HG03066 (cell line): ENCODE measurements at regions not wholly inside any gene's neighbourhood (a gene's known extent, or its start where the extent isn't known, plus 50 kb on each side); places are given as distances from the start of the nearest gene placed in this dataset.

Source experiments
- ATAC-seq: cut with Tn5 transposase; IDR thresholded peaks from one replicate; pipeline ENCODE4 v1.9.1; 2021; ENCODE audit warnings: low read depth; ENCODE audit not compliant: unreplicated experiment

DNA sequence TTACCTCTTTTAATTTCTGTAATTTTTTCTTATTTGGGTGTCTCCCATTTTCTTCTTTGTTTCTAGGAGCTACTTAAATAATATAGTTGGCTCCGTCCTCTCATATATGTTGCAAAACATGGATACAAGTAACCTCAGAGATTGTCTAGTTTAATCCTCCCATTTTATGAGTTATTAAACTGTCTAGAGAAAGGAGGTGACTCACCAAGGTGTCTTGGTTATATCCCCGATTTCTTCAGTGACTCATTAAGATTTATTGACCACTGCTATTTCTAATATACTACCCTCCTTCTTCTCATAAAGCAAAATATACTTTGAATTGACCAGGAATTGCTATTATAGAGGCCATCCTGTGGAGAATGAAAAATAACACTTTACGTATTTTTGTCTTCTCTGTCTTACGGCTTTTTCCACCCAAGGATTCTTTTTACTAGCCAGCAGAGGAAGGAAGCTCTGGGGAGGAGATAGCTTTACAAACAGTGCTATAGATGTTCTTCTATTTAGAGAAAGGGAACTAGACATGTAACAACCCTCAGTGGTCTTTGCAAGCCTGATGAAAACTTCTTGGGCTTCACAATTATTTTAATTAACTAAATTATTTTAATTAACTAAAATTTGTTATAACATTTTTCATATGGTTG is 300.4 kb upstream of the TNP1 start:
- no peak for ATAC-seq

DNA sequence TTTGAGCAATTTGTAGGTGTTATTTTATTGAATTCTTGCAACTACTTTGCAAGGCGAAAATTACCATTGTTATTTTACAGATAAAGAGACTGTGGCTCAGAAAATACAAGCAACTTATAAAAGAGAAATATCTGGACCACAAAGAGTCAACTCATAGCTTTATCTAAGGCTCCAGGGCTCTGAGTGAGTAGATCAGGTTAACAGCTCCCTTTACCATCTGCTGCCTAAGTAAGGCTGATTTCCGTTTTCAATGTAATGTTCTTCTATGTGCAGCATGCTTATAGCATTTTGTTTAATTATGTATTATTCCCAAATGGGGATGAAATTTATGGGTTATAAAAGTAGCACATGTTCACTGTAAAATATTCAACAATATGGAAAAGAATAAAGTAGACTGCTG is 299.1 kb upstream of the TNP1 start:
- ATAC-seq, result no peak

DNA sequence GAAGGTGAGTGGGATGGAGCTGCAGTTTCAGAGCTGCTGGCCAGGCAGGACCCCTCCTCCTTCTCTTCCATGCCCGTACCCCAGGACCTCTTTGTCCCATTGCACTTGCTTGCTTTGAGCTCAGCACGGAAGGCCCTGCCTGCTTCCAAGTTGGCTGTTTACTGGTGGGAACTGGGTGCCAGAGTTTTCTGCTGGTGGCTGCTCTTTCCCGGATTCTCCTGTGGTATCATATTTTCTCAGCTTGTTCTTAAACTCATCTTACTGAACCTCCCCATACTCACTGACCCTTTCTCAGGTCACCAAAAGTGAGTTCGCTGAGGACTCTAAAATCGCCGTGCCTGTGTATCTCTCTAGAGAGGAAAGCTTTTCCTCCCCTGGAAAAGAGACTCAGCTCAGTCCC is 297.7 kb upstream of the TNP1 start:
- no peak for ATAC-seq

DNA sequence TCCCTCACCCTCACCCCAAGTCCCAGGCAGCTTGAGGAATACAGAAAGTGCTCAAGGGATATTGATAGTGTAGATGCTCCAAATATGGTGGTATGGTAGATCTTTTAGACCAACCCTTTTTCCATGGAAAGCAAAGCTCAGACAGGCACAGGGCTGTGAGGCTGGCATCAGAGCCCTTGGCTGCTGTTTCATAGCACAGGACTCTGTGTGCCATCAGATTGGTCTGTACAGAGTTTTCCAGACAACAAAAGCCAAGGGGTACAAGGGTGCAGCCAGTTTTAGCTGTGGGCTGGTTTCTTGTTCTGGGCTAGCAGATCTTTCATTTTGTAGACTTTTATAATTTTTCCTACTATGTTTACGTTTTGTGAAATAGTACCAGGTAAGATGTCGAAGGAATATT is 296.9 kb upstream of the TNP1 start:
- ATAC-seq, result no peak

DNA sequence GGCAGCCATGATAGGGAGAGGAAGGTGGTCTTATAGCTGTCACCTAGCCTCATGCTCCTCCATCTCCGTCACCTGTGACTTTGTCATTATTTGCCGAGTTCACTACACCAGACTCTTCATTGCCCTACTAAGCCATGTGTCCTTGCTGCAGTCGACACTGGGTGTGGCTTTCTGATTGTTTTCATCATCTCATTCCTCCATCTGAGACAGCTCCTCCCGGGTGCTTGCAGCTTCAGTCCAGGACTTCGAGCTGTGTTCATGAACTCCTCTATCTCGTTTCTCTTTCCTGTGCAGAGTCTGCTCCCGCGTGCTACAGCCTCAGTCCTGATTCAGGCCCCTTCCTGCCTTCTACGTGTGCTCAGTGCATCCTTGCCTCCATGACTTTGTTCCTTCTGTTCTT is 295.1 kb upstream of the TNP1 start:
- ATAC-seq, result no peak

DNA sequence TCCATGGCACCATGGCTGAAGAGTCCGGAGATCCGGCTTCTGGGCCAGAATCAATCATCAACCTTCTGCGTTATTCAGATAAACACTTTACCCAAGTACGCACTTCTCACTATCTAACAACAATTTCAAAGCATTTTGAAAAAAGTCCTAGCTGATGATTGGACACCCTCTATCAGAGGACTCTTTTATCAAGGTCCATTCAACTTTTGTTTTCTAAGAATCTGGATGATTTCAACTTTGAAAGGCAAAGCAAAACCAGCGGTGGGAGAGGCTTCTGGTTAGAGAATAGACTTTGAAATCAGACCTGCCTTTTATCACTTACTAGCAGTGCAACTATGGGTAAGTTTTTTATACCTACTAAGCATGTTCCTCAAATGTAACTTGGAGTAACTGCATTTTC is 293.6 kb upstream of the TNP1 start:
- no peak for ATAC-seq

DNA sequence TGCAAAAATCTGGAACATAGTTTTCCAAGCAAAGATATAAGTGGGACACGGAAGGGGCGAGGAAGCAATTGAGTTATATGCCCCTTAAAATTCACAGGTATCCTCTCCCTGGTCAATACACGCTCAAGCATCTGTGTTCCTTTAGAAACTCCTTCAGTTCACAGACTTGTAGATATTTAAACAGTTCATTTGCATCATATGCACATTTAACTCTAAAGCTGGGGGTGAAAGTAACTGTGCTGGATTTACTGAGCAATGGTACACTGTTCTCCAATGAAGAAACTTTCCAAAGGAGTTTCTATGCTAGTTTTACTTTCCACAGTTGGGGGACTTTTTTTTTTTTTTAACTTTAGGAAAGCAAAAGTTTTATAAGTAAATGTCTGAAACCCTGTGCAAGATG is 293.0 kb upstream of the TNP1 start:
- ATAC-seq, result no peak

DNA sequence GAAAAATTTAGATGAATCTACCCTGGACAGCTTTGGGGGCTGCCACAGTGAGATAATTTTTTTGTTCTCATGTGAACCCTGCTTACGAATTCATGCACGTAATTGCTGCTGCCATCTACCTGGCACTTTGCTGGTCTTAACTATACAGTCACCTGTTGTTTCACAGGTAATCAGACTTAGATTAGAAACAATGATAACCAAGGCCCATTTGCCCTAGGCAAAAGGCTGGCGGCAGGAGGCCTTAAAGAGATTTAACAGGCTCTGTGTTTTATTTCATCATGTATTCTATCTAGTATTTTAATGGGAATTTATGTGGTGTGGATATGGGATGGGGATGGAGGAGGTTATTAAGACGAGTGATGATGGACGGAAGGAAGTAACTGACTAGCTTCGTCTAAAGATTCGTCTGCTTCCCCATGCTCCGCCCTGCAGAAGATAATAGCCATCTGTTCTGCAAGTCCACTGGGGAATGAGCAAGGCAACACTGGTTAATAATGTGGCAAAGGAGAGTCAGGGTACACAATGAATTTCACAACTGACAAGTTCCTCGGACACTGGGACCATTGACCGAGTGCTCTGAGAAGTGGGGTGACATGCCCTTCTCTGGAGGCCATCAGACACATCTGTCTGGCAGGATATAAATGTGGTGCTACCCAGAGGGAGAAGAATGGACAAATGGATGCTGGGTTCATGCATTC is 291.8 kb upstream of the TNP1 start:
- ATAC-seq, result no peak

DNA sequence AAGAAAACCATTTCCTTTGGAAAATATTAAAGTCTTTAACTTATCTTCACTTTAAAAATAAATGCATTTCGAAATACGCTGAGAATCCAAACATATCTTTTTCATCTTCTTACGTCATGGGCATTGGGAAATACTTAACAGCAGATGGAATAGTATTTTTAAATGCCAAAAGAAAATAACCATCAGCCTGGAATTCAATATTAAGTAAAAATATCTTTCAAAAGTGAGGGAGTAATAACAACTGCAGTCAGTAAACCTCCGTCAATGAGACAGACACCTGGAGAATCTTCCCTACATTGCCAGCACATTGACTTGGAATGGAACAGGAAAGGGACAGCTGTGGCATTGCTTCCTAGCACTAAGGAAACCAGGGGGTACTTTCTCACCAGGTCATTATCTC is 290.4 kb upstream of the TNP1 start:
- ATAC-seq, result no peak

DNA sequence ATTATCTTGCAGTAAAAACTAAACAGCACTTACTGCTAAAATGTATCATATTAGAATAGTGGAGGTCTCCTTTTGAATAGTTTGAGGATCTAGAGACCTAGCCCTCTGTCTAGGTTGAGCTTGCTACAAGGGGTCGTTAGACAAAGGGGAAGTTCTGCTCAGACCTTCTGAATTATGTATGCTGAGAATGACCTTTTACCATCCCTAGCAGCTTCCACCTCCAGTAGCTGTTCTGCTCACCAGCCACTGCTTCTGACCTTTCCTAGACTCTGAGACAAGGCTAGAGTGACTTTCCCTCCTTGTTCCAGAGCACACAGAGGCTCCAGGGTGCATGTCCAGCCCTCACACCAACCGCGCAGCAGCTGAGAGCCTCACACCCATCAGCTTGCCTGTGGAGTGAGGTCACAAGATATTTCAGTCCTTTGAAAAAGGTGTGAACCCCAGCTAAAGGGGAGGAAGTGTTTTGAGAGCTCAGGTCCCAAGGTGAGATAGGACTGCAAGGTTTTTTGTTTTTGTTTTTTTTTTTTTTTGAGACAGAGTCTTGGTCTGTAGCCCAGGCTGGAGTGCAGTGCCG is 289.3 kb upstream of the TNP1 start:
- no peak for ATAC-seq

DNA sequence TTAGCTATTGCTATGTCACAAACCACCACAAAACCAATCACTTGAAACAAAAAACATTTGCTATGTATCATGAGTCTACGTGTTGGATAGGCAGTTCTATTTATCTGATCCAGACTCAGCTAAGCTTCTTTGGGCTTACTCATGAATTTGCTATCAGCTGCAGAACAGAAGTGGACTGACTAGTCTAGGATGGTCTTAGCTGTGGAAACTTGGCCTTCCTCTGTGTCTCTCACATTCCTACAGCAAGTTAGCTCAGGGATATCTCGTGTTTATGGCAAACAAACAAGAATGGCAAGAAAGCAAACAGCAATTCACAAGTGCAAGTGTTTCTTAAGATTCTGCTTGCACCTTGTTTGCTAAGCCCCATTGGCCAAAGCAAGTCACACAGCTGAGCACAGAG is 288.0 kb upstream of the TNP1 start:
- ATAC-seq, result no peak

DNA sequence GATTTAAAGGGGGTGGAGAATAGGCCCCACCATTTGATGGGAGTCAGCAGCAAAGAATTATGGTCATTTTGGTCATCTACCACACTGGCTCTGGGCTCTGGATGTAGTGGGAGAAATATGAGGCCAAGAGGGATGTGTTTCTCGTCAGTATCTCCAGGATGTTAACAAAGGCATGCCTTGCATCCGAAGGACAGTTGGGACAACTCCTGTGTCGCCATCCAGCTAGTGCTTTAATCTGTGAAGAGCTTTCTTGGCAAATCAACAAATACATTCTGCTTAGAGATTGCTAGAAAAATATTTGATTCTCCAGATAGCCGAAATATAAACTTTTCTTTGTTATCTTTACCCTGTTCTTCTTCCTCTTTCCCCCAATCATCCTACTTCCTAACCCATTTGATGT is 287.1 kb upstream of the TNP1 start:
- ATAC-seq, result no peak

DNA sequence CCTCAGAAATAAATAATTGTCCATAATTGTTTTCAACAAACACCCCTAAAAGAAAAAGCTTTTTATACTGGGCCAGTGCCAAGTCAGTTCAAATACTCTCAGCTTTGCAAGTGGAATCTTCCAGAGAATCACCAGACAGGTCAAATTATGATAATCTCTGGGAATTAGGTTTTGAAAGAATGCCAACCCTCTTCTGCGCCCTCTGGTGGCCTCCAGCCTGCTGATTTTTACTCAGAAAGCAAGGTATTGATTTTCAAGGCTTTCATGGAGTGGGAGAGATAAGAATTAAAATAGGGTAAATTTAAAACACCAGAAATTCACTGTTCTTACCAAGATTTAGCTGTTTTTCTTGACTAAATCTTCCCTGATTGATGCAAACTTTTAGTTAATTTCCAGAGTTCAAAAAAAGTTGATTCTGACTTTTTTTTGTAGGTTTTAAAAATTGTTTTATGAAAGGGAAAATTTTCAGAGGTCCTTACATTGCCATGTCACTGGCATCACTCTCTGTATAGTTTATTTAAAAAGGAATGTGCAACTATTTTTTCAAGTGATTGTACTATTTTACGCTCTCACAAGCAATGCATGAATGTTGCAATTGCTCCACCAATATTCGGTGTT is 282.9 kb upstream of the TNP1 start:
- no peak for ATAC-seq

DNA sequence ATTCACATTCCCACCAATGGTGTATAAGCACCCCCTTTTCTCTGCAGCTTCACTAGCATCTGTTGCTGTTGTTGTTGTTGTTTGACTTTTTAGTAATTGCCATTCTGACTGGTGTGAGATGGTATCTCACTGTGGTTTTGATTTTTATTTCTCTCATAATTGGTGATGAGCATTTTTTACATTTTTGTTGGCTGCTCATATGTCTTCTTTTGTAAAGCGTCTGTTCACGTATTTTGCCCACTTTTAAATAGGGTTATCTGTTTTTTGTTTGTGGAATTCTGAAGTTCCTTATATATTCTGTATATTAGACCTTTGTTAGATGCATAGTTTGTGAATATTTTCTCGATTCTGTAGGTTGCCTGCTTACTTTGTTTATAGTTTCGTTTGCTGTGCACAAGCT is 278.4 kb upstream of the TNP1 start:
- no peak for ATAC-seq

DNA sequence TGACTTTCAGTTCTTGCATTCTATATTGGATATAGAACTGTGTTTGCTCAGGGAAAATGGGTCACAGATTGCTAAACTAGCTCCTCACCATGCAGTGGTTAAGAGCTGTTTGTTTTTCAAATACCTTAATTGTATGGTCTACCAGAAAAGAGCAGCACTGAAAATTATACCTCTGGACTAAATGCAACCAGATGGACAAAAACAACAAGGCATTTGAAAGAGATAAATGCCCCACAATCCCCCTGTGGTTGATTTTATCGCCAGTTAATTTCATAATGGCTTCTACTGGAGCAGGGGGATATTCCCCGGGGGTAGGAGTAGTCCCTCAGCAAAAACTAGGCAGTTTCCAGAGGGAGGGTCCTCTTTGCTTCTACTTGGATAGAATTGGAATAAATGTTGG is 267.9 kb upstream of the TNP1 start:
- ATAC-seq, result no peak

DNA sequence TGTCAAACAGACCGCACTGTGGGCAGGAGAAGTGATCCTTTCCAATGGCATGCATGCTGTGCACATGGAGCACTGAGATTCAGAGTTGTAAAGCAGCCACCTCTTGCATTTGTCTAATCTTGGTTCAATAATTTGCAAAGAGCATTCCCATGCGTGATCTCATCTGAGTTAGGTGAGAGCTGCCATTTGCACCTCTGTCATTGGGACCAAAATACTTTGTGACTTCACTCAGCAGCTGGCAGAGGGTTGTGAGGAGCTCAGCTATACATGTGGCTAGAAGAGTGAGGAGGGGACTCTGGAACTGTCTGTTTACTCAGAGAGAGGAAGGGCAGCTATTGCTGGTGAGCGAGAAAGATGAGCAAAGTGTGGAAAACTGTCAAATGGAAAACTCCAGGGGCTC is 265.1 kb upstream of the TNP1 start:
- ATAC-seq, result no peak

DNA sequence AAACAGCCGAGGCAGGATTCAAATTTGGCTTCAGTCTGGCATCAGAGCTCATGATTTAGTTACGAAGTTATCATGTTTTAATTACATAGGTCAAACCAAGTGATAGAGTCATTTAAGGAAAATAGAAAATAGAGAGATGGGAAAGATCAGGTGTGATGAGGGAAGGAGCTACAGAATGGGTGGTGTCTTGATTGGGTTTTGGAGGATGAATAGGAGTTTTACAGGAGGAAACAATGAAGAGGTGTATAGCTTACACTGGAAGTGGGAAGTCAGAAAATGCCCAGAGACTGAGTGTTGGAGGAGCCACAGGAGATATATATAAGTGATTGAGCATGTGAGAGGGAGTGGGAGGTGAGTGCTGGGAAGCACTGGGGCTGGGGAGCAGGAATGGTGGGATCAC is 264.2 kb upstream of the TNP1 start:
- ATAC-seq, result no peak

DNA sequence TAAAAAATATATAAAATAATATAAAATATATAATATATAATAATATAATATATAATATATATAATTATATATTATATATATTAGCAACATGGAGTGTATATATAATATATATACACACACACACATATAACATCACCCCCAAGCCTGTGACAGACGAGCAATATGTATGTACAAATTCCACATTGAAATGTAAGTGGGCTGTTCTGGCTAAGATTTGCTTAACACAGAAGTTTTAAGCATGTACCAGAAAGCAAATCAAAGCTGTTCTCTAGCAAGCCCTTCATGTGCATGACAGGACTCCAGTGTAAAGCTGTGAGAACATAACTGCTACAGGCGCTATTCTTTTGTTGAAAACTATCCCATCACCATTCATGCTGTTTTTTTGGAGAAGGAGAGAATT is 261.7 kb upstream of the TNP1 start:
- ATAC-seq, result no peak

DNA sequence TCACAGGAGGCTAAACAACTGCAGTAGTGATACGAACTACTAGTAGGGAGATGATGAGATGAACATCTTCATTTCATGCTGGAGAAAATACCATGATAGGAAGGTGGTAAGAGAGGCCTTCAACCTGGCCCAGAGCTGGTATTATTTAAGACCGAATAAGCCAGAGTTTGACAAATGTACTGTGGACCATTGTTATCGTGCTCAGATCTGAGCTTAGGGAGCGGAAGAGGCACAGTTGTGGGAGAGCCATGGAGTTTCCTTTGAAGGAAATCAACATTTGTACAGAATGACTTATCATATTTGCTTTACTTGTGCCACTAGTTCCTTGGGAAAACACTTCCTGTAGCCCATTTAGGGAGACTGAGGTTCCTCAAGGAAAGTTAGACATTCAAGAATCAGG is 260.6 kb upstream of the TNP1 start:
- ATAC-seq, result no peak

DNA sequence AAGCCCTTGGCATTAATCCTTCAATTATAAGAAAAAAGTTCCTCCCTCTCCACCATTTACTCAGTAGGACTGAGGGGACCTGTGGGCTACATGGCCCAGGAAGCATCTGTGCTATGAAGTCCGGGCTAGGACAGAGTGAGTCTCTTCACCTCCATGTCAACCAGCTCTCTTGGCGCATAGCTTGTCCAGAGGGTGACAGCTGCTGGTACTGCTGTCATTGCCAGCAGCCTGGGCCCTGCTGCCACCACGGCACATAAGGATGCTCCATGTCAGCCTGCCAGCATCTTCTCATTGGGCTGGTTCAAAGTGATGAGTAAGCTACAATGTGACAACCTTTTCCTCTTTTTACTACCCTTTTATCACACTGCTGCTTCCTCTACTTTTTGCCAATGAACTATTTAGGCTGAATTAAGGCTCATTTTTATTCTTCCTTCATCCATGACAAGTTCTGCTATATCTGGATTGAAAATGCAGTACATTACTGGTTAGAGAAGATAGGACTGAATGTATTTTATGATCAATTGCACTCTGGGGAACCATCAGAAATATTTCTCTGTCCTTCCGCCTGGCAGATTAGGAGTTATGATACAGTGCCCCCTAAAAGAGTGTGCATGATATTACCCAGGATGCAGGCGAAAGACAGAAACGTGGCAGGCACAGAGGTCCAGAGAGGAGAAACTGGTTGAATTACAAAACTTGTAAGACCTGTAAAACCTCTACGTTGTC is 258.9 kb upstream of the TNP1 start:
- ATAC-seq, result no peak

DNA sequence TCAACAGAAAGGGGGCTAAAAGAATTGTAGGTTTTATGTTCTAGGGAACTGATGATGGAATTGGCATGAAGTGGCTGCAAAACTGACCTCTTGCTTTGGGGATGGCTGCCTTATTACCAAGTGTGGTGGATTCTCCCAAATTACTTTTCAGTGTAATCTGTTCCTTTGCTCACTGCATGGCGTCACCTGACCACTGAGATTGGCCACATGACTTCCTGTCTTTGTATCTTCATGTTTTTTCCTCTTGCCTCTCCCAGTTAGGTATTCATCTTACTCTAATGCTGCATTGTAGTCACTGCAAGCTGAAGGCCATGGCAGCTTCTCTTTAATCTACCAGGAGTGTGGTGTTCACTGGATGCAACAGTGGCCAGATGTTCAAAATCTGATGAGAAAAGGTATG is 257.7 kb upstream of the TNP1 start:
- no peak for ATAC-seq
